NCI-H1092 (cell line): ENCODE measurements at regions not wholly inside any gene's neighbourhood (a gene's known extent, or its start where the extent isn't known, plus 50 kb on each side); places are given as distances from the start of the nearest gene placed in this dataset.
"Not testable (repeated sequence)": the region's sequence is repeated elsewhere in the genome, so short reads cannot be mapped to it uniquely, and the experiment has no call there.

Experiments used
- DNase-seq: peaks from one replicate; lab custom pipeline; 2025; lab: John Stamatoyannopoulos, UW

DNA sequence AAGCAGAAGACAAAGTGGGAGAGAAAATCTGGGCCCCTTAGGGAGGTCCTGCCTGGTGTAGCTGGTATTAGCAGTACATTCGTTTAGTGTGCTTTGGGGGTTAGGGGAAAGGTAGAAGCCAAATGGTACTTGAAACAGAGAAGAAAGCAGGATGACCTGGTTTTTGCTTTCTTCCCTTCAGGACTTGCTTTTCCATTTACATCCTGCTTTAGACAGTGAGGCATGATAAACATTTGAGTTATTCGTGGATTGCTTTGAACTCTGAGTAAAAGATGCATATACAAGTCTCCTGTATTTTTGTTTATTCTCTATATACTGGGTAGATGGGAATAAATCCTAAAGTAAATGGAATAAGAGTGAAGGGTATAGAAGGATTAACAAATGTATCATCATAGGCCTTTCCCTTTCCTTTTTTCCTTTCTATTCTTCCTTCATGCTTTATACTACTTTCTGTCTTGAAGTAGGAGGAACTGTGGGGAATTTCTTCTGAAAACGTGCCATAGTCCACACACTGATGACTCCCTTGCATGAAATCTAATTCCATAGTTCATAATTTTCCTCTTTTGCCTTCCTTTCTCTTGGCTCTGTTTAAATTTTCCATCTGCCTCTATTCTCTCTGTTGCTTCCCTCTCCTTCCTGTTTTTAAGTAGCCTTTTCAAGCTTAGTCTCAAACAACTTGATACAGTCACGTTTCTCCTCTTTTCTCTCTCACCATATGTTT, 139.5 kb upstream of the RBMS3 start:
- no peak for DNase-seq

DNA sequence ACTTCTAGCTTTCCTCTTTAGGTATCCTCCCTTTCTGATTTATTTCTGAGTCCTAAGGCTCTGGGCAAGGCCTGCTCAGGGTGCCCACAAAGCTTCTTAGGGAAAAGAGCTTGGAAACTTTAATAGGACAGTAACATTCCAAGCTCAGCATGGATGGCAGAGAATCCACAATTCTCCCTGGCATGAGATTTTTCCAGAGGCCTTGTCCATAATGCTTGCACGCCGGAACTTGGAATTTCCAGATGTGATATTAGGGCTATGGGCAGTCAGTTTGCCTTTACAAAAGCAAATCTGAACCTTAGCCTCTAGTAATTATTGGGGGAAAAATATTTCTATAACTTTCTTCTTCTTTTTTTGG, 139.0 kb upstream of the RBMS3 start:
- DNase-seq: no peak

DNA sequence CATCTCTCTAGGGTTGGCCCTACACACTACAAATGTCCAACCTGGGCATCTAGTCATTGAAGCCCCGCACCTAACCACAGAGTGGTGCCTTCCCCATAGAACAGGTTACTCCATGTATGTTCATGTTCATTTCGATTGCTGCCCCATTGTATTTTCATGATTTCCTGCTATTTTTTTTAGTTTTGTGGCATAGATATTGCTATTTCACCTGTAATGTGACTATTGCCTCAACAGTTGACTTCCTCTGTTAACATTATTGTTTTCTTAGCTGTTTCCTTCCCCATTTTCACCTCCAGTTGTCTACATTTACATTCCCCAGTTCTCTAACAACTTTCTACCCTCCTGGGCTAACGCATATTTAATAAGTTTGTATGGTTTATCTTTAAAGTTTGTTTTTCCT, 137.7 kb upstream of the RBMS3 start:
- no peak for DNase-seq

DNA sequence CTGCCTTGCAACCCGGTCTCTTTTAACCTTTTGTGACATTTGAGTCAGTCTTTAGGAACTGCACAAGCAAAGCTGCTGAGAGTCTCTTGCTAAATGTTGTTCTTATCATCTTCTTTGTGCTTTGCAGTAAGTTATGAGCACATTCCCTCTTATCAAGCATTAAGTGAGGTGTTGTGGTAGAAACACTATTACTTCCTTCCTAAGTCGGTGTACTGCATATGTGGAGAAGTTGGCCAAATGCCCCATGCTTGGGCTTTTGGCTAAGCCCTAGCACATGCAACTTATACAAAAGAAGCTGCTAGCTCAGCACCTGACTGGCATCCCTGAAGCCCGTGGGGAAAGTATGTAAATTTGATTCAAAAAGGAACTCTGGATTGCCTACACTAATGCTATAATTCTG, 136.5 kb upstream of the RBMS3 start:
- no peak for DNase-seq

DNA sequence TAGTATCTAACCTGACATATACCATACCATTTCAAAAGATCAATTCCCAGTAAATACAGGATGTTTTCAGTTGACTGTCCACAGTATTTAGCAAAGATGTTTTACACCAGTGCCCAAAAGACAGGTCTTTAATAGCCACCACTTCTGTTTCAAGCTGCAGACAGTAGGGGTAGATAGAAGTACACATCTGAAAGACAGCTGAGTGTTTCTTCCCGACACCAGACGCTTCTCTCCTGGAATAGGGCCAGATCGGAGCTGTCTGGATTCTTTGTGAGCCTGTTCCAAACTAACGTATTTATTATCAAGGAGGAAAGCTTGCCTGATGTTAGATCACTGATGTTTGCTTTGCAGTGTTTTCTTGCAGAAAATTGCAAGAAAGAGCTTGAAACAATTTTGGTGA, 136.1 kb upstream of the RBMS3 start:
- no peak for DNase-seq

DNA sequence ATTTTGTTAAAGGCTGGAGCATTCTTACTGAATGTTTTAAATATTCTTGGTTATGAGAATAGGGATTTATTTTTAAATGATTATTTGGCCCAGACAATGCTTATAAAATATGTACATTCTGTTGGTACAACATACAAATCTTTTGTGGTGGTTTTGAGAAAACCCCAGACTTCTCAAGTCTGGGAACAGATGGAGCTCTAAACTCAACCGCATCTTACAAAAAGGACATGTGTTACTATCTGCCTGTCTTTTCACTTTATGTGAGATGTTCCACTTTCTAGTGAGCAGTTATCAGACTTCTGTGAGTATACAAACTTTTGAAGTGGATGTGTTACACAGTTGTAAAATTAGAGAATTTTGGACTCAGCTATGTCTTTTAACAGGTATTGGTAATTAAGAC, 135.5 kb upstream of the RBMS3 start:
- no peak for DNase-seq

DNA sequence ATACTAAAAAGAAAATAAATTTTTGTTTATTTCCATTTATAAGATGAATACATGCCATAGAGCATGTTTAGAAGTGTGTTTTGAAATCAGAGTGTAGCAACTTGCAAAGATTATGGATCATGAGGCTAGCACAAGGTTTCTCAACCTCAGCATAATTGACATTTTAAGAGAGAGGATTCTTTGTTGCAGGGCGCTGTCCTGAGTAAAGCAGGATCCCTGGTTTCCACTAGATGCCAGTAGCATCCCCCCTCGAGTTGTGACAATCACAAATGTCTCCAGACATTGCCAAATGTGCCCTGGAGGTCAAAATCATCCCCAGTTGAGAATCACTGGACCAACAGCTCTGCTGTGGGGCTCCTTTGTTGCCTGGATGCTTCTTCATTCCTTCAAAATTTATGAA, 128.5 kb upstream of the RBMS3 start:
- no peak for DNase-seq

DNA sequence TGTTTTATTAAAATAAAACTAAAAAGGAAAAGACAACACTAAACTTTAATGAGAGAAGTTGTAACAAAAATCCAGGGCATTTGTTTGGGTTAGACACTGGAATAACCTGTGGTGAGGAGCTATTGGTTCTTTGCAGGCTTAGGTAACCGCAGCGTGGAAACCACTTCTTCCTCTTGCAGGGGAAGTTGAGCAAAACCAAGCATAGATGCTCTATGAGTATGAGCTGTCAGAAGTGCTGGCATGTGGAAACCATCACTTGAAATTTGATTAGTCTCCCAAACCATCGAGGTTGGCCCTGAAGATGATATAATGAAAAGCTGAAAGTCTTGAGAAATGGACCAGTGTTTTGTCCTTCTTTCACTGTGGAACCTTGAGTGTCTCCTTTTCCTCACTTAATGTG, 127.1 kb upstream of the RBMS3 start:
- DNase-seq: no peak

DNA sequence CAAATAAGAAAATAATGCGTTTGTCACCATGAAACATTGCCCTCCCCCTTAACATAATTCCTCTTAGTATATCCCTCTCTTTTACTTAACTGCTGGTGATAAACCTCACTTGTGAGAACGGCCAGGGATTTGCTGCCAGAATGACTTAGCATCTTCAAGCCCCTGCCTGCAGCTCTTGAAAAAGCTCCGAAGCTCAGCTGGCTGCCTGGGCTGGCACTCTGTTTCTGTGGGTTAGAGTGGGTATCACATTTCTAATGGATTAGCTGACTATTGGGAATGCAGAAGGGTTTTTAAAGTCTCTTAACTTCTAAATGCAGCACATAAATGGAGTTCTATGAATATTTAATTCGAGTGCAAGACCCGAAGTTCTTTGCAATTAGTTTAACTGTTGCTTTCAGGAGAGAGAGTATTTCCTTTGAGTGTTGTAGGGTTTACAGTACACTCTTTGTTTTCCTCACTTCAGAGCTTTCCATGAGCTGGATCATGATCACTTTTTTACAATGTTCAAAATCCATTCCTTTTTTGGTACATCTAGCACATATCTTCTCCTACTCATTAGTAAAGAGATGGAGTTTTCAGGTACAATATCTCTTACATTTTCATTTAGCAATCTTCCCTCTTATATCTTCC, 124.7 kb upstream of the RBMS3 start:
- peak; percentile 23 for DNase-seq

DNA sequence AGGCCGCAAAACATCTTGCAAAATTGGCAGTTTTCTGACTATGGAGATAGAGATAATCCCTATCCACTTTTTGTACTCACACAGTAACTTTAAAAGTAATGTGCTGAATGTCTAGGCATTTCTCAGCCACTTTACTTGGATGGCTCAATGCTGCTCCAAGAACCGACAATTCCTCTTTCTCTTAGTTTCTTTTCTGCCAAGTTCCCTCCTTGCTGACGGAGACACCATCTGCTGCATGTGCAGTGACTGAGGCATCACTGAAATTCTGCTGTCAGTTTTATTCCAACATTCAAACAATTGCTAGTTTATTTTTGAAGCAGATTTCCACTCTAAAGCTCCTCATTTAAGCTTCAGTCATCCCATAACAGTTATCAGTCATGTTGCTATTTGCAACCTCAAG, 116.0 kb upstream of the RBMS3 start:
- DNase-seq: no peak

DNA sequence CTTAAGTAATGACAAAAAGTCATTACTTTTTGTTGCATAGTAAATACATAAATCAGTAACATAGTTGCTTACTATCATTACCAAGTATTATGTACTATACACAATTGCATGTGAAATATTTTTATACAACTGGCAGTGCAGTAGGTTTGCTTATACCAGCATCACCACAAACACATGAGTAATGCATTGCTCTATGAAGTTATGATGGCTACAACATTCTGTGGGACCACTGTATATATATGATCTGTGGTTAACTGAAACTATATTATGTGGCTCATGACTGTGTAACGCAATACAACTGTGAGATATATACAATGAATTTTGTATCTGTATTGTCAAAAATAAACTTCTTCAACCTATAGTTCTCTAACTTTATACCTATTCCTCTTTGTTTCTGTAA, 113.7 kb upstream of the RBMS3 start:
- DNase-seq: no peak

DNA sequence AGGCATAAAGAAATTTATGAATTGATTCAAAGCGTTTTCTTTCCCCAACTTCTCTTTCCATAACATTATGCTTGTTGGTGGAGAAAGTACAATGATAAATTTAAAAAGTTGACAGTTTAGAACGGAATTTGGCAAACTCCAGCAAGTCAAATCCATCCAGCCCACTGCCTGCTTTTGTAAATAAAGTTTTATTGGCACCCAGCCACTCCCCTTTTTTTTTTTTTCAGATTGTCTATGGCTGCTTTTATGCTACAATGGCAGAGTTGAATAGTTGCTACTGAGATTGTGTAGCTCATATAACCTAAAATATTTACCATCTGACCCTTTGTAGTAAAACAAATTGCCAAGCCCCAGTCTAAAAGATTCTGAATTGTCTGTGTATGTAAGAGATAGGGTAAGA, 112.8 kb upstream of the RBMS3 start:
- no peak for DNase-seq

DNA sequence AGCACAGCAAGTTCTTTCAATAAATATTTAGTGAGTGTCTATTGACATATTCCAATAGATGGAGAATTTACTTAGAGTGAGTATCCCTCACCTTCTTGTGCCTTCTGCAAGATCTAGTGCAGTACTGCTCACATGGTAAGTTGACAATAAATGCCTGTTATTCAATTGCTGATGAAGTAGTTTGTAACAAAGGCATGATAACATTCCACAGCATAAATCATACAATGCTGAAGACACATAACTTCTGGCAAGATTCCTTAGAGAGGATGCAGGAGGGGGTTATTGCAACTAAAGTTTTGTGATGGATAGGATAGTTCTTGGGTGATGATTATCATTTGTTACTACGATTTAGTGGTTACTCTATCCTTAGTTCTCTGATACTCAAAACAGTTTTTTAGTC, 112.2 kb upstream of the RBMS3 start:
- DNase-seq: no peak

DNA sequence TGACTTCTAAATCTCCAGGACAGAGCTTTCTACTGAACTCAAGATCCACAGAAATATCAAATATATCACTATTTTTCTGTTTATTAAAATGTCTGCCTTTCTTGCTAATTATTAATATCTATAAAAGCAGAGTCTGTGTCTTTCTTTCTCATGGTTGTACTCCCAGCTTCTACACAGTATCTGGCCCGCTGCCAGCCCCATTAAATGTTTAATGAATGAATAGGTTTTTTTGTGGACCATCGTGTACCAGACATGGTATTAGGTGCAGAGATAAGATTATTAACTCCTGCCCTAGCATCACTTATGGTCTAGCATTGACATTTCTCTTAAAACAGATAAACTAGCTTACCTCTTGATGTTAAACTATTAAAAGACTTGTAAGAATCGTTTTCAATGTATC, 111.4 kb upstream of the RBMS3 start:
- no peak for DNase-seq

DNA sequence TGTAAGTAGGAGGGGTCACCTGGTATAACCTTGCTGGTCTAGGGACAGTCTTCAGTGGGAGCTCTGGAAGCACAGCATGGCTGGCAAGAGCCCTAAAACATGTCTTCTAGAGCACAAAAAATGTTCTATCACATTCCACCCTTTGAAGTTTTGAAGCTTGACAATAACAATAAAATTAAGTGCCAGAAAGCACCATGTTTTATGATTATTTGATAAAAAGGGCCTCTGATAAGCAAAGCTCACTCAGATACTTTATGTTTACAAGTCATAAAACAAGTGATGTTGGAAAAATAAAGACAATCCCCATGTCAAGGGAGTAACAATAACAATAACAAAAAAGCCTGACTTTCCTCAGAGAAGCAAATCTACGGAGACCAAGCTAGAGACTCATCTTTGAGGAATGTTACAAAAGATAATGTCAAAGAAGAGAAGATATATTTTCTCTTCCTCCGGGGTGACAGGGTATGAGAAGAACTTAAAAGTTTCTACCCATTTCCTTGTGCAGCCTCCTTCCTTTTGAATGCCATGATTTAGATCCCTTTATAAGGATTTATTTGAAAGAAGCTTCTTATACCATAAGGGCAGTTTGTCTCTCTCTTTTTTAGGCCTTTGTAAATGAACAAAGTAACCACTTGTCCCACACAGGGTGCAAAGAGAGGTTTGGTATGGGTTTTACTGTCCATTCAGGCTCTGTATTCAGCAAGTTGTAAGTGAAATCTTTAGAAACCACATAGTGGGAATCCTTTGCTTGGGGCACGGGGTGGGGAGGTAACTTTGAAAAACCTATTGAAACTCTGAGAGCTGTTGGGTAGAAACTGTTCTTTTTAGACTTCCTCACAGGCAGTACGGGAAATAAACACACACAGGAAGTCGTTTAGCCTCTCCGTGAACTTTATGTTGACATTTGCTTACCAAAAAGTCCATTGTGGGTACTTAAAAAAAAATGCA, 109.6 kb upstream of the RBMS3 start:
- no peak for DNase-seq

DNA sequence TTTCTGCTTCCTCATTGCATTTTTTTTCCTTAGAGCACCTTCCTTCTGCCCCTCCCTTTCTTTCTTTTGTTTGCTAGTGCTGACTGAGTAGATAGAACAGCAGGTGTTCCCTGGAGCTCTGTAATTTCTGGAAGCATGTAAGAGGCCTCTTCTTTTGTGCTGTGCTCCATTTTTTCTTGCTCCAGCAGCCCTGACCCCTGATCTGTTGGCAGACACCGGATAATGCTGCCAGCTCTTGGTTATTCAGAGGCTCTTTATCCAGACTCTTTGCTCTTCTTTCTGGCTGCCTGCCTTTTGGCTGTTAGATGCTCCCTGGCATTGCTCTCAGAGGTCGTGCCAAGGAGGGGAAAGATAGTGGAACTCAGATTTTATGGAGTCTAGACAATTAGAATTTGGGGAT, 104.4 kb upstream of the RBMS3 start:
- DNase-seq: peak; percentile 35

DNA sequence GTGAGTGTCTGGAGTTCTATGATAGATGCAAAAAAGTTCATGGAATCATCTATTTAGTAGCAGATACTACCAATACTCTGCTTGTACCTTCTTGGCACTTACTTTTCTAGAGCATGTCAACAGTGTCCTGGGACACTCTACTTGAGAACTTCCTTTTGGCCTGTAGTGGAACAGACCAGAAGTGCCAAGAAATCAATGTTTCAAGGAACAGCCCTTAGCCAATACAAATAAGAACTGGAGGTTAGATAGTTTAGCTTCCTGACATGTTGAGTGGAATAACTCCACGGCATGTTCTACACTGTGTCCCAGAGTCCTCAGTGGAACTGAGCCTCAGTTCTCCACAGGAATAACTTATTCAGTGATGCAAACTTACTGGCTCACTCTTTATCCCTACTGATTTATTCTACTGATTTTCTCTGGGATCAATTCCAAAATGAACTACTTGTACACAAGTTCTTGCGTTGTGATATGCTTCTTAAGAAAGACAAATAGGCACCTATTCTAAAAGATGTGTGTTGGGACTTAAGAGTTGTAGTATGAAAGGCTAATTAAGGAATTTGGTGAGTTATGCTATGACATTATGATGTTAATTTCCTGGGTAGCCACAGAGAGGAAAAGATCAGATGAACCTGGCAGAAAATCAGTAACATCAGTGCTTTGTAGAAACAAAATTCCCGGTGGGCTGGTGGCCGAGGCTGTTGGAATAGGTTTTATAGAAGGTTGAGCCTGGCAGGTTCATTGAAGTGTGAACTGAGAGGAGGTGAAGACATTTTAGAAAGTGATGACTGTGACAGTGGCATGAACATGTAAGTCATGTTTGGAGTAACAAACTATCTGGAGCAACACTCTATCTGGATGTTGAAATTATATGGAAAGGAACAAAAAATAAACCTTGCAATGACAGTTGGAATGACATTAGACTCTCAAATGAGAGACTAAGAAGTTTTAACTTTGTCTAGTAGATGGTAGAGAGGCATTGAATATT, 101.8 kb upstream of the RBMS3 start:
- no peak for DNase-seq

DNA sequence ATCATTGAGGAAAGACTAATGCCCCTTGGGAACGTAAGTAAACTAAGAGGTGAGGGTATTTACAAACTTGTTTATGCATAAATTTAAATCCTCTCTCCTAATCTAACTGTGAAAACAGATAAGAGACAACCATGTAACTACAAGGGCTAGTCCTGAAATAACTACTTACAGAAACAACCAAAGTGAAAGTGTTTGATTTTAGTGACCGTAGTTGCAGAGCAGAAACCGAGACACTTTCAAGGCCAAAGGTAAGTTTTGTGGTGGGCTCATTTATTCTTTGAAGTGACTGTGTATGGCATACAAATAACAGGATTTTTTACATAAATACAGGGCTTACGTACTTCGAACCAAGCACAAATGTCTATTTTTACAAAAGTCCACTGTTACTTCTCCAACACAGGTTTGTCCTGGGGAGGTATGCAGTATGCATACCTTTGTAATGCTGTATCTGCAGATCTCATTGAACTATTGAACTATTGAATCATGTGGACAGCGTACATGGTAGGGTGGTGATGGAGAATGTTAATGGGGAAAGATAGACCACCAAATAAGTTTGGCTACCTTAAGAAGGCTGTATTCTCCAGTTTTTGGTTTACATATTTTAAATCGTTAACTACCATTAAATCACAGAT, 99.6 kb upstream of the RBMS3 start:
- no peak for DNase-seq

DNA sequence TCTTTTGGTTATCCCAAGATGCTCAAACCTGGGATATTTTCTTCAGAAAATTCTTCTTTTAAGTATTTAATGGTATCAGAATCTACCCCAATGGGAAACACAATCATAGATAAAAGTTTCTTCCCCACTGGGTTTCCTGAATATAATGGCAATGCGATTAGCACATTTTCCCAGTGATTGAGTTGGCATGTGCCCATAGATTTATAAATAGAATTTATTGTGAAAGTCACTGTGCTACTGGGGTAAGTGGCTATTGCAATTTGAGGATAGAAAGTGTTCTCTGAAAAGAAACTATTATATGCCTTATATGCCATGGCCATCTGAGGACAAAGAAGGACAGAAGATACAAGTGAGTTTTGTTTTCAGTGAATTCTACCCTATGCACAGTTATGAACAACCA, 99.0 kb upstream of the RBMS3 start:
- DNase-seq: no peak

DNA sequence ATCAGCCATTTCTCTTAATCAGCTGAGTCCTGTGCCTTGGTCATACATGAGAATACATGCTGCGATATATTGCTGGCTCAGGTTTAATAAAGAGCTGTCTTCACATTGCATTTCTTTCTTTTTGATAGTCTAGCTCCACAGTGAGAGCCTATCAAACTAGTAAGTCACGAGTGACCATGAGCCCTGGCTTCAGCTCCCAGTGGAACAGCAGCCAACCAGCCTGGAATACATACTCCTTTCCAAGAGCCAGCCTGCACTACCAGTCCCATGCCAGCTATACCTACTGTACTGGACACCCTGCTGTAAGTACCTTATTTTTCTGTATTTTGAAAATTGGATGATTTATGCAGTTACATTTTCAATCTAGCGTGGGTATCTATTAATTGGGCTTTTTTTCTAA, 98.0 kb upstream of the RBMS3 start:
- not testable (repeated sequence) for DNase-seq

DNA sequence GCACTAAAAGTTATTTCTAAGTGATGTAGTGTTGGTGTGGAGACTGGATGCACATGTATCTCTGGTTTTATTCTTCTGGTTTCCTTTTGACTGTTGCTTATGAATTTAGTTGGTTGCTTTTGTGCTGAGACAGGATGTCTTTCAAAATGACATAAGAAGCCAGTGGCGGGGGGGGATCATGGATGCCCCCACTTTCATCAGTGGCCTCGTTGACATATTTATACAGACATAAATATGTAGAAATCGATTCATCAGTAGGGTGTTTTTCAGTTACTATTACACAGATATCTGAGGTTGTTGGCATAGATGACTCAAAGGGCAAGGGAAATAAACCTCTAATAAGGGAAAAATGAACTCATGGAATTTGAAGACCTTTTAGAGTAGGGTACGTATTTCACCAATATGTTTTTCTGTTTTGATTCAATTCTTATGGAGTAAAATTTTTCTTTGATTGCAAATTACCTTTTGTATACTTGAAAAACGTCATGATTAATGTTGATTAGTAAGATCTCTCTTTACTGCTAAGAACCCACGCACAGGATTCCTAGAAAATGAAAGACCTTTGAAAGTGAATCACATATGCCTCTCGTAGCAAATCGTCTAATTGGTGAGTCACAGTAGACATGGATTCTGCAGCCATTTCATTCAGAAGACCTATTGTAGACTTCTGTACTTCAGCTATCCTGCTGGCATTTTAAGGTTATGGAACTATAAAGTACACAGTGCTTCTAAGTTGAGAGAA, 97.4 kb upstream of the RBMS3 start:
- DNase-seq: no peak
